Hepatocyte (in vitro differentiated cells): ENCODE measurements at regions not wholly inside any gene's neighbourhood (a gene's known extent, or its start where the extent isn't known, plus 50 kb on each side); places are given as distances from the start of the nearest gene placed in this dataset.

Experiments
- DNase-seq: peaks from one replicate; pipeline ENCODE4 v3.0.0-alpha.2; 2016; ENCODE audit warnings: low spot score
- H2AFZ ChIP-seq: fragments of 200-600 bp; sonication (generic); 2 replicates; pipeline ENCODE4 v1.6.0; 2016; ENCODE audit warnings: antibody characterized with exemption, mild to moderate bottlenecking
- H3K27ac ChIP-seq: fragments of 200-600 bp; sonication (generic); 2 replicates; pipeline ENCODE4 v1.5.1; 2016; ENCODE audit warnings: mild to moderate bottlenecking
- H3K27me3 ChIP-seq: fragments of 200-600 bp; sonication (generic); 2 replicates; pipeline ENCODE4 v1.6.1; 2016
- H3K36me3 ChIP-seq: fragments of 200-600 bp; sonication (generic); replicated peaks from 2 replicates; pipeline ENCODE4 v1.5.1; 2016; ENCODE audit warnings: low read depth; ENCODE audit not compliant: insufficient read depth
- H3K4me1 ChIP-seq: fragments of 200-600 bp; sonication (generic); 2 replicates; pipeline ENCODE4 v1.5.1; 2016; ENCODE audit warnings: mild to moderate bottlenecking, moderate library complexity; ENCODE audit not compliant: insufficient read depth
- H3K4me2 ChIP-seq: fragments of 200-600 bp; sonication (generic); 2 replicates; pipeline ENCODE4 v1.6.0; 2016
- H3K4me3 ChIP-seq: fragments of 200-600 bp; sonication (generic); 2 replicates; pipeline ENCODE4 v1.5.1; 2016; ENCODE audit warnings: mild to moderate bottlenecking
- H3K79me2 ChIP-seq: fragments of 200-600 bp; sonication (generic); 2 replicates; pipeline ENCODE4 v1.6.0; 2017; ENCODE audit warnings: mild to moderate bottlenecking
- H3K9me2 ChIP-seq: fragments of 200-600 bp; sonication (generic); replicated peaks from 2 replicates; pipeline ENCODE4 v1.6.0; 2017; ENCODE audit warnings: mild to moderate bottlenecking; ENCODE audit not compliant: insufficient read depth
- H3K9me3 ChIP-seq: fragments of 200-600 bp; sonication (generic); 2 replicates; pipeline ENCODE4 v1.5.1; 2016; ENCODE audit warnings: low read depth, mild to moderate bottlenecking
- H4K20me1 ChIP-seq: fragments of 200-600 bp; sonication (generic); 2 replicates; pipeline ENCODE4 v1.6.0; 2016; ENCODE audit warnings: mild to moderate bottlenecking; ENCODE audit not compliant: insufficient read depth, poor library complexity, severe bottlenecking
- CTCF ChIP-seq: fragments of 200-600 bp; sonication (generic); IDR thresholded peaks from 2 replicates; pipeline ENCODE4 v1.5.1; 2016; ENCODE audit warnings: antibody characterized with exemption, mild to moderate bottlenecking; ENCODE audit not compliant: poor library complexity
- EZH2 ChIP-seq: fragments of 200-600 bp; sonication (generic); IDR thresholded peaks from 2 replicates; pipeline ENCODE4 v1.6.1; 2016; ENCODE audit warnings: antibody characterized with exemption, mild to moderate bottlenecking, borderline replicate concordance
- EZH2phosphoT487 ChIP-seq: fragments of 200-600 bp; sonication (generic); IDR thresholded peaks from one replicate; pipeline ENCODE4 v1.6.1; 2018; ENCODE audit warnings: antibody characterized with exemption, mild to moderate bottlenecking, low read depth, moderate library complexity; ENCODE audit not compliant: unreplicated experiment, severe bottlenecking
- WGBS: methylation state at CpG from one replicate; pipeline ENCODE4 v1.1.6; 2016; ENCODE audit warnings: low lambda C conversion rate; ENCODE audit errors: missing lambda C conversion rate; 5-methylcytosine and 5-hydroxymethylcytosine counted together

DNA sequence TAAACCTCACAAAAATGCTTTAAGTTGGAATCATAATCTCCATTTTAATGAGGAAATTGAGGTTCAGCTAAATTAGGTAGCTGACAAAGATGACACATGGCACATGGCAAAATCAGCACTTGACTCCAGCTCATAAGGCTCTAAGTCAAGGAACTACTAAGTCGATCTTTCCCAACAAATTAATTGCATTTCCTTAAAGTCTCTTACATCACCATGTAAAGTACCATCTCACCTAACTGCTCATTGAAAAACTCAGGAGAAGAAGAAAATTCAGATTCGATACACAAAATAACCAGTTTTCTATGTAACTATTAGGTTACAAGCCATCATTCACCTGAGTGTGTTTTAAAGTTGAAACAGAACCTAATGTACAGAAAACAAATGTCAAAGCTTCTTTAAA, 85.8 kb upstream of the IFNE start:
- DNase-seq = no peak
- Histone ChIP-seq H3K27ac (no peak overlapping the region), H3K9me2 (no peaks in the 10 kb centered on the region), H2AFZ (no peak overlapping the region), H3K4me3 (no peak overlapping the region), H3K27me3 (no peaks in the 10 kb centered on the region), H3K4me2 (no peak overlapping the region), H3K4me1 (no peaks in the 10 kb centered on the region), H3K79me2 (no peaks in the 10 kb centered on the region), H3K9me3 (no peaks in the 10 kb centered on the region), H3K36me3 (no peaks in the 10 kb centered on the region), H4K20me1 (no peaks in the 10 kb centered on the region)
- WGBS = 92% methylated on average over 2 of the region's 2 CpGs
- TF ChIP-seq EZH2phosphoT487 = no peak
- TF ChIP-seq EZH2 = no peak
- no peak for TF ChIP-seq CTCF

GRCh38 chr9:21568484-21568883, 86.4 kb upstream of the IFNE start:
- DNase-seq = no peak
- no peaks in the 10 kb centered on the region for H3K79me2 ChIP-seq

DNA sequence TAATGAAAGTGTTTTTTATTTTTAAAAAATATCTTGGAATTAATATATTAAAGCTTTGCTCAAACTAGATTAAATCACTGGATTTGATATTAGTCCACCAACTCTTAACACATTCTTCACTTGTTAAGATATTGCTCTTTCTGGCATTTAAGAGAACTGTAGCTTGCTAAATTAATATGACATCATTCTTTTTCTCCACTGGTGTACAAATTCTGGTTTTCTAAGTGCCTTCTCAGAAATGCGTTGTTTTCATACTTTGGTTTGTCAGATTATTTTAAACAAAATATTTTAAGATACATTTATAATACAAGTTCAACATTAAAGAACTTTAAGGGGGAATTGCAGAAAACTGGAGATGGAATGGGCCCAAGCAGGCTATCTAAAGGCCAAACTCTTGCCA, 87.6 kb upstream of the IFNE start:
- Histone ChIP-seq H3K9me3 (no peaks in the 10 kb centered on the region), H3K27me3 (no peaks in the 10 kb centered on the region), H3K36me3 (no peaks in the 10 kb centered on the region), H3K4me1 (no peaks in the 10 kb centered on the region), H3K4me2 (no peak overlapping the region), H3K27ac (no peak overlapping the region), H3K79me2 (no peaks in the 10 kb centered on the region), H3K9me2 (no peaks in the 10 kb centered on the region), H3K4me3 (no peak overlapping the region), H4K20me1 (no peaks in the 10 kb centered on the region), H2AFZ (no peak overlapping the region)
- 95% methylated on average over 1 of the region's 1 CpG for WGBS
- TF ChIP-seq CTCF = no peak
- no peak for DNase-seq

More at GRCh38 chr9:21568484-21568883, 86.4 kb upstream of the IFNE start:
- Histone ChIP-seq H3K9me3 (no peaks in the 10 kb centered on the region), H3K9me2 (no peaks in the 10 kb centered on the region), H3K4me2 (no peak overlapping the region), H3K4me1 (no peaks in the 10 kb centered on the region), H2AFZ (no peak overlapping the region), H3K27ac (no peak overlapping the region), H3K4me3 (no peak overlapping the region), H3K36me3 (no peaks in the 10 kb centered on the region), H3K27me3 (no peaks in the 10 kb centered on the region), H4K20me1 (no peaks in the 10 kb centered on the region)
- 73% methylated on average over 3 of the region's 3 CpGs for WGBS
- TF ChIP-seq EZH2phosphoT487 = no peak

DNA sequence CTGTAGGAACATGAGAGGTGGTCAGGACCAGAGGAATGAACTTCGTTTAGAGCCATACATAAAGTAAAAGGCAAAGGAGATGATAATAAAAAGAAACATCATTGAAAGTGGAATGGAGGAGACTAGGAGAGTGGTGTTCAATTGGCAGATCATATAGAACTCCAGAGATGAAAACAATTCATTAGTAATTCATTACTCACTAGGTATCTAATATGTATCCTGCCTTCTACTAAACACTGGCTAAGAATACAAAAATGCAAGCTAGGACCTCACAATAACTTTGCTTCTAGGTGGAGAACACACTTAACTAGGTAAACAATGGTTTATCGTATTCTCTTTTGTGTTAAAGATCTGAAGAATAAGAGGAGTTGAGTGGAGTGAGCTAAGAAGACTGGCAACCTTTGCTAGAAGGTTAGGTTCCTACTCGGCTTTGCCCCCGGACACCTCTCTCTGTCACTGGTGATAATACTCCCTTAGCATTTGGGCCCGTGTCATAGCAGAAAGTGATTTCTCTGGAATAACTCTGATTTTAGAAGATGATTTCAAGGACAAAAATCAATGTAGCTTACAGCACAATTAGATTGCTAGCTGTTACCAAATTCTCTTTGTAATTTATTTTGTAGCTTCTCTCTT, 88.6 kb upstream of the IFNE start:
- peaks cover 3% of the 10 kb centered on the region for H3K4me1 ChIP-seq
- H3K79me2 ChIP-seq = no peaks in the 10 kb centered on the region
- no peak overlapping the region for H3K4me3 ChIP-seq
- H3K9me2 ChIP-seq = no peaks in the 10 kb centered on the region
- no peak for TF ChIP-seq EZH2phosphoT487
- no peak for TF ChIP-seq EZH2
- no peak for TF ChIP-seq CTCF
- DNase-seq = no peak
- H4K20me1 ChIP-seq = no peaks in the 10 kb centered on the region
- no peaks in the 10 kb centered on the region for H3K27me3 ChIP-seq
- no peaks in the 10 kb centered on the region for H3K9me3 ChIP-seq
- no peaks in the 10 kb centered on the region for H3K36me3 ChIP-seq
- no peak overlapping the region for H3K27ac ChIP-seq
- no peak overlapping the region for H3K4me2 ChIP-seq
- H2AFZ ChIP-seq = no peak overlapping the region
- 76% methylated on average over 5 of the region's 5 CpGs for WGBS
